Activated naive CD4-positive, alpha-beta T cell treated with anti-CD3 and anti-CD28 coated beads for 36 hours (primary cell): ENCODE measurements at regions not wholly inside any gene's neighbourhood (a gene's known extent, or its start where the extent isn't known, plus 50 kb on each side); places are given as distances from the start of the nearest gene placed in this dataset.

ENCODE experiments used
- CTCF ChIA-PET: fragments of 350-600 bp; sonication (Branson Sonifier 250); formaldehyde crosslinking; loops from one replicate; lab custom pipeline; 2021; ENCODE audit warnings: antibody characterized with exemption; lab: Charles Lee
- DNase-seq: peaks from one replicate; pipeline ENCODE4 v3.0.0-alpha.2; 2020
- H3K27ac Mint-ChIP-seq: one replicate; pipeline ENCODE4 v1.8.0; 2021; ENCODE audit warnings: mild to moderate bottlenecking, mixed read lengths
- H3K27me3 Mint-ChIP-seq: one replicate; pipeline ENCODE4 v1.8.0; 2021; ENCODE audit warnings: low read depth, mixed read lengths
- H3K36me3 Mint-ChIP-seq: one replicate; pipeline ENCODE4 v1.8.0; 2021; ENCODE audit warnings: low read depth, mixed read lengths
- H3K4me1 Mint-ChIP-seq: one replicate; pipeline ENCODE4 v1.8.0; 2021; ENCODE audit warnings: low read depth, mixed read lengths
- H3K4me3 Mint-ChIP-seq: one replicate; pipeline ENCODE4 v1.8.0; 2021; ENCODE audit warnings: mild to moderate bottlenecking, moderate library complexity, mixed read lengths
- H3K9me3 Mint-ChIP-seq: one replicate; pipeline ENCODE4 v1.8.0; 2021; ENCODE audit warnings: mixed read lengths
- intact Hi-C: fragments of 100-400 bp; cut with micrococcal nuclease; formaldehyde crosslinking; loops from one replicate; pipeline ENCODE4 v1.15.1; 2023

DNA sequence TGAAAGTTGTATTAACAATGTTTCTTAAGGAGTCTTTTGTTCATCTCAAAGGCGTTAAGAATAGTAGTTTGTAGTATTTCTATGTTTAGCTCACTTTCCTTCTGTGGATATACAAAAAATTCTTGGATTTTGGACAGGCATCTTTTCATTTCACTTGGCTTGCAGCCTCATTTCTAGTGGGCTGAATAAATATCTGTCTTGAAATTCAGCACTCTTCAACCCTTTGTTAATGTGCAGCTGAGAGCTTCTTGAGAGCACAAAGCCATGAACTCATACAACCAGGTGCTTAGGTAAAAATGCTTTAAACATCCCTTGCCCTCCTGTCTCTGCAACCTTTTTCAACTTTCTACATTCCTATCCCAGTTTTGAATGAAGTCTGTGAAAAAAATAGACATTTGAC lies 1003.2 kb downstream of the C4orf33 start:
- intact Hi-C loops, result no loop called here
- Mint-ChIP-seq H3K36me3 (no peaks in the 10 kb centered on the region), H3K4me1 (no peaks in the 10 kb centered on the region), H3K4me3 (no peak overlapping the region), H3K9me3 (peaks cover 3% of the 10 kb centered on the region), H3K27ac (no peak overlapping the region), H3K27me3 (no peaks in the 10 kb centered on the region)
- DNase-seq, result no peak
- CTCF ChIA-PET, result interaction anchor here (0.6 kb wide), 1 partner anchor 15 kb away, joined by 5 read pairs; no protein-coding TSS in a partner anchor

DNA sequence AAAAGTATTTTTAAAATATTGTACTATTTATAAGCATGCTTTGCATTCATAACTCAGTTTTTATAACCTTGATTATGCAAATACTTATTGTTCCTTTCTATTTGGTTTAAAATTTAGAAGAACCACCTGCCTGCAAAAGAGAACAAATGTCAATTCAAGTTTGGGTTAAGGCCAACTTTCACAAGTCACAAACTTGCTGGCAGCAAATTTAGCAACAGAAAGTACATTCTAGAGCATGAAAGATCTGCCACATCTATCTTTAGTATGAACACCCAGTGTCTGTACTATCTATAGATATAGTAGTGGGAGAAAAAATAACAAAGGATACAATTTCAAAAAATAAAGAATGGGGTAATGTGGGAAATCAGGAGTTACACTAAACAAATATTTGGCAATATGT lies 1014.2 kb downstream of the C4orf33 start:
- Mint-ChIP-seq H3K4me1 (no peaks in the 10 kb centered on the region), H3K9me3 (peaks cover 2% of the 10 kb centered on the region), H3K36me3 (no peaks in the 10 kb centered on the region), H3K4me3 (no peak overlapping the region), H3K27ac (no peak overlapping the region), H3K27me3 (no peaks in the 10 kb centered on the region)
- CTCF ChIA-PET, result no interaction called here
- no peak for DNase-seq
- intact Hi-C loops, result no loop called here

DNA sequence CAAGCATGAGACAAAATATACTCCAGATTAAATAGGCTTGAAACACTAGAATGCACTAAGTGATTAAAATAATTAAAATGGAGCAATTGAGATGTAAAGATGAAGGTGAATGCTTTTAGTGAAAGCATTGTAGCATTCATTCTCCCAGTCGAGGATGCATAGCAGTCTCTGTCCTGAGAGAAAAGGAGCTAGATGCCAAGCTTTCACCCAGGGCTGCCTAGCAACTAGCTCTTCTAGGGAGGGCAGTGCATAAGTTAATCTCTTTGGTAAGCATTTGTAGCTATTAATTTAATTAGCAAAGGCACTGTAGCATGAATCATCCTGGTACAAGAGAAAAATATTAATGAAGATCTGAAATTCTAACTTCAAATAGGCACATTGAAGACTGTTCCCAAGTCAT lies 1014.8 kb downstream of the C4orf33 start:
- DNase-seq, result no peak
- intact Hi-C loops, result no loop called here
- Mint-ChIP-seq H3K27me3 (no peaks in the 10 kb centered on the region), H3K9me3 (peaks cover 2% of the 10 kb centered on the region), H3K27ac (no peak overlapping the region), H3K36me3 (no peaks in the 10 kb centered on the region), H3K4me3 (no peak overlapping the region), H3K4me1 (no peaks in the 10 kb centered on the region)
- CTCF ChIA-PET, result no interaction called here

DNA sequence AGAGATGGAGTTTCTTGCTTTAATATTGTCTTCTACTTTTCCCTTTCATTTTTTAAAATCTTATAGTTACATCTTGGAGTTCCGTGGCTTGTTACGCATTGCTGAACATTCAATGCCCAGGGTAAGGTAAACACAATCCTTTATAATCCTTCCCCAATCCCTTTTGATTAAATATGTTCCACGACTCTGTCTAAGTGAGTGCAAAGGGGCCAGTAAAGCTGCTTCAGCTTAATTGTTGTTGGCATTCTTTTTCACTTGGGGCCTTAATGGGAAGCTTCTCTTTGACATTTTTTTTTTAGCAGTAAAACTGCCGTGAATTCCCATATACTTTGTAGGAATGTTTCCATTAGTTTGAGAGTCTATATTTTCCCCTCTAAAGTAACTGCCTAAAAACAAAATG lies 1028.1 kb downstream of the C4orf33 start:
- intact Hi-C loops, result no loop called here
- no peak for DNase-seq
- H3K4me1 Mint-ChIP-seq, result no peaks in the 10 kb centered on the region
- H3K9me3 Mint-ChIP-seq, result peaks cover 4% of the 10 kb centered on the region
- no peaks in the 10 kb centered on the region for H3K36me3 Mint-ChIP-seq
- H3K27ac Mint-ChIP-seq, result no peak overlapping the region
- CTCF ChIA-PET, result no interaction called here
- no peaks in the 10 kb centered on the region for H3K27me3 Mint-ChIP-seq
- H3K4me3 Mint-ChIP-seq, result no peak overlapping the region

DNA sequence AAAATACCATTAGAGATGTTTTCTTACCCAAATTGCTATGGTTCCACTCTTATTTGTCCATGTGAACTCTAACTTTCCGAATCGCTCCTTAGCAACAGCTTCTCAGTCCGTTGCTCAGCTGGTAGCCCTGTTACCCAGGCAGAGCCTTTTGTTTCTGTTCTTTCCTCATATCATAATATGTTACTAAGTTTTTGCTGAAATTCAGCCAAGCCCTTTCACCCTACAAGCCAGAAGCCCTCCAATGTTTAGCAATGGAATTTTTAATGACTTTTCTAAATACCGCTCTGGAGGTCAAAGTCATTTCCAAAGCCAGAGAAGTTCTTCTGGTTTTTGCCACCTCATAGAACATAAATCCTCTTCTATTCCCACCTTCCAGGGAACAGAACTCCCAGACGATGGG lies 1029.5 kb downstream of the C4orf33 start:
- Mint-ChIP-seq H3K27ac (no peak overlapping the region), H3K27me3 (no peaks in the 10 kb centered on the region), H3K9me3 (peaks cover 6% of the 10 kb centered on the region), H3K36me3 (no peaks in the 10 kb centered on the region), H3K4me3 (no peak overlapping the region), H3K4me1 (no peaks in the 10 kb centered on the region)
- DNase-seq, result no peak
- CTCF ChIA-PET, result no interaction called here
- intact Hi-C loops, result no loop called here

DNA sequence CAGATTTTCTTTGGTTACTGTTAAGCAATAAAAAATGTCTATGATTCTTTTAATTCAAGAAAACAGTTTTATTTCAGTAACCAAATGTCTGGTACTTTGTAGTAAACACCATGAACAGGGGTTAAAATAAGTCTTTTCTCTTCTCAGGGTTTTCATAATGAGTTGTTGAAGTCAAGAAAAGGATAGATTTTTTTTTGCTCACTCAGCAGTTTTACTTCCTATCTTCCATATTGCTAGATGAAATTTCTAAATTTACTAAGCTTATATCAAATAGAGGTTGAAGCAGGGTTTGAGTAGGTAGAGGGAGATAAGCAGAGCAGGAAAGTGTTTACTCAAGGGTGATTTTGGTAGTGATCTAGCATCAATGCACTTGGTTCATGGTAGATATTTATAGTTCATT lies 1031.3 kb downstream of the C4orf33 start:
- no peaks in the 10 kb centered on the region for H3K27me3 Mint-ChIP-seq
- H3K36me3 Mint-ChIP-seq, result no peaks in the 10 kb centered on the region
- H3K4me1 Mint-ChIP-seq, result no peaks in the 10 kb centered on the region

DNA sequence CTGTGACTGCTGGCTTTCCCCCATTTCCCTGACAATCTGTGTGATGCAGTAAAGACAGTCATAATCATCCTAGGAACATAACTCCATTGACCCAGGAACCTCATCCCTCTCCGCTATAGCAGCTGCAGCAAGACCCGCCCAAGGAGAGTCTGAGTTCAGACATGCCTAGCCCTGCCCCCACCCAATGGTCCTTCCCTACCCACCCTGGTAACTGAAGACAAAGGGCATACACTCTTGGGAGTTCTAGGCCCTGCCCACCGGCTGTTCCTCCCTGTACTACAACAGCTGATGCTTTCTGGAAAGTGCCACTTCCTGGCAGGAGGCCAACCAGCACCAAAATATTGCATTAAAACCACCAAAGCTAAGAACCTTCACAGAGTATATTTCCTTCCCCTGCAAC lies 1035.6 kb downstream of the C4orf33 start:
- DNase-seq, result no peak
- H3K4me3 Mint-ChIP-seq, result no peak overlapping the region
- H3K9me3 Mint-ChIP-seq, result peaks cover 4% of the 10 kb centered on the region
- CTCF ChIA-PET, result no interaction called here
- no peaks in the 10 kb centered on the region for H3K27me3 Mint-ChIP-seq
- no peaks in the 10 kb centered on the region for H3K4me1 Mint-ChIP-seq
- no peaks in the 10 kb centered on the region for H3K36me3 Mint-ChIP-seq
- no peak overlapping the region for H3K27ac Mint-ChIP-seq
- intact Hi-C loops, result no loop called here

More for the DNA sequence above, 1031.3 kb downstream of the C4orf33 start:
- CTCF ChIA-PET, result no interaction called here
- no peak overlapping the region for H3K4me3 Mint-ChIP-seq
- no peak for DNase-seq
- no peak overlapping the region for H3K27ac Mint-ChIP-seq
- H3K9me3 Mint-ChIP-seq, result peaks cover 3% of the 10 kb centered on the region
- intact Hi-C loops, result no loop called here

DNA sequence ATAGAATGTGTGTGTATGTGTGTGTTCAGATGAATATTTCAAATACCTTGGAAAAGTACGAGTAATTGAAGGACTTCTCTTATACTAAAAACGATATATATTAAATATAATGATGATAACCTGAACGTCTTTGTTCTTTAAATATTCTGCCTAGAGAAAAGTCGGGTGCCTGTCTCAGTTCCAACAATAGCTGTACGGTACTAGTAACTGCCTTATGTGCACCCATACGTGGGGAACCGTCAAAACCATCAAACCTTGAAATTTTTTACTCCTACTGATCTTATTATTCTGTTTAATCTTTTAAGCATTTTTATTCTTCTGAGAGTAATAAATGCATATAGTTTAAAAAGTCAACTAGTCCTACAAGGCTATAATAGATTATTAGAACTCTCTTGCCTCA lies 1045.7 kb downstream of the C4orf33 start:
- no peaks in the 10 kb centered on the region for H3K4me1 Mint-ChIP-seq
- DNase-seq, result no peak
- CTCF ChIA-PET, result interaction anchor here (0.6 kb wide), 1 partner anchor 596 kb away, joined by 4 read pairs; no protein-coding TSS in a partner anchor
- H3K27me3 Mint-ChIP-seq, result no peaks in the 10 kb centered on the region
- intact Hi-C loops, result no loop called here
- no peak overlapping the region for H3K27ac Mint-ChIP-seq
- H3K36me3 Mint-ChIP-seq, result no peaks in the 10 kb centered on the region
- H3K9me3 Mint-ChIP-seq, result peaks cover 3% of the 10 kb centered on the region
- H3K4me3 Mint-ChIP-seq, result no peak overlapping the region

DNA sequence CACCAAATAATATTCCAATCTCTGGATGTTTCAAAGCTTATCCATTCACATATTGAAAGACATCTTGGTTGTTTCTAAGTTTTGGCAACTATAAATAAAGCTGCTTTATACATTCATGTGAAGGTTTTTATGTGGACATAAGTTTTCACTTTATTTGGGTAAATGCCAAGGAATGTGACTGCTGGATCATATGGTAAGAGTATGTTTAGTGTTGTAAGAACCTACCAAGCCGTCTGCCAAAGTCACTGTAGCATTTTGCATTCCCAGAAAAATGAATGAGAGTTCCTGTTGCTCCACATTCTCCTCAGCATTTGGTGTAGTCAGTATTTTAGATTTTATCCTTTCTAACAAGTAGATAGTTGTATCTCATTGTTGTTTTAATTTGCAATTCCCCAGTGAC lies 1047.7 kb downstream of the C4orf33 start:
- H3K4me1 Mint-ChIP-seq, result no peaks in the 10 kb centered on the region
- H3K36me3 Mint-ChIP-seq, result no peaks in the 10 kb centered on the region
- DNase-seq, result no peak
- H3K27me3 Mint-ChIP-seq, result no peaks in the 10 kb centered on the region
- peaks cover 3% of the 10 kb centered on the region for H3K9me3 Mint-ChIP-seq
- H3K4me3 Mint-ChIP-seq, result no peak overlapping the region
- CTCF ChIA-PET, result no interaction called here
- H3K27ac Mint-ChIP-seq, result no peak overlapping the region
- intact Hi-C loops, result no loop called here

DNA sequence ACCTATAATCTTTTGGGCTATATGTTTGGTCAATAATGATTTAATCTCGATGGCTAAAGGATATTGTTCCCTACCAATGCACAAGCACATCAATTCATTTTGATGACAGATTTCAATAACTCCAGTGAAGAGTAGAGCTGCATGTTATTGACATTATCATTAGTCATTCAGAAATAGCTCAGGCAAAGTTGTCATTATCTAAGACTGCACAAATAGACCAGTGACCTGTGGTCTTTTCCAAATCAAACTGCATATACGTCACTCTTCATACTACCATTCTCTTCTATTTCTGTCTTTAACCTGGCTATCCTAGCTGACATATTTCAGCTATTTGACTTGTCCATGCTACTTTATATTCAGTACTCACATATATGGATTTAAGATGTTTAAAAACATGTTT lies 1050.8 kb downstream of the C4orf33 start:
- no peak for DNase-seq
- Mint-ChIP-seq H3K36me3 (no peaks in the 10 kb centered on the region), H3K4me1 (no peaks in the 10 kb centered on the region), H3K9me3 (peaks cover 3% of the 10 kb centered on the region), H3K4me3 (no peak overlapping the region), H3K27ac (no peak overlapping the region), H3K27me3 (no peaks in the 10 kb centered on the region)
- CTCF ChIA-PET, result no interaction called here
- intact Hi-C loops, result no loop called here

DNA sequence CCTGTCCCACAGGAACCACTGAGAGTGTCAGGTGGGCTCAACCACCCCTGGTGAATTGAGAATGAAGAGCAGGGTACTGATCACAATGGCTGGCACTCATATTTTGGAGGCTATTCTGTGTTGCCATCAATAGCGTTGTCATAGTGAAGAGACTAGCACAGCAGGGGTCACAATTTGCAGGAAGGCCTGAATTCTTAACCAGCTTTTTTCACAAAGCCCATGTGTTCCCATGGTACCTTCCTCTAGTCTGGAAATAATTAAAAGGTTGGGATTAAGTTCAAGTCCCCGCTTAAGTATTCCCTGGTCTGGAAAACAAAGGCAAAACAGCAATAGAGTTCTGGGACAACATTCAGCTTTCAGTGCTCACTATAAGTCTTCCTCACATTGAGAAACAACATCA lies 1051.7 kb downstream of the C4orf33 start:
- no peak overlapping the region for H3K4me3 Mint-ChIP-seq
- H3K27me3 Mint-ChIP-seq, result no peaks in the 10 kb centered on the region
- CTCF ChIA-PET, result no interaction called here
- DNase-seq, result no peak
- no peak overlapping the region for H3K27ac Mint-ChIP-seq
- intact Hi-C loops, result no loop called here
- H3K36me3 Mint-ChIP-seq, result no peaks in the 10 kb centered on the region
- no peaks in the 10 kb centered on the region for H3K4me1 Mint-ChIP-seq
- peaks cover 2% of the 10 kb centered on the region for H3K9me3 Mint-ChIP-seq

DNA sequence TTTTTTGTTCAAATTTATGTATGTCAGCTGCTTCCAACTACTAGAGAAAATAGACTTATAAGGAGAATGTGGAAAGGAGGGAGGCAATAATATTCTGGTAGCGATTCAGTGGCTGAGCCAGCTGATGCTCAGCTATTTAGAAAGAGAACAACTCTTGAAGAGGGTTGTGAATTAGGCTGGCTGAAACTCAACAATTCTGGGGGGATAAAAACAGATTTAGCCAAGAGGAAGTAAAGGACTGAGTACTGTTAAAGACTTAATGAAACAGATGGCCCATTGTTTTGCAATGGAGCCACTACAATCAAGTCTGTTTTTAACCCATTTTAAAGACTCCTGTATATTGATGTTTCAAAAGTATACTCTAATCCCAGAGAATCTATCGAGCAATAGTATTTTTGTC lies 1058.9 kb downstream of the C4orf33 start:
- intact Hi-C loops, result no loop called here
- H3K27ac Mint-ChIP-seq, result no peak overlapping the region
- H3K9me3 Mint-ChIP-seq, result peaks cover 8% of the 10 kb centered on the region
- CTCF ChIA-PET, result no interaction called here
- no peaks in the 10 kb centered on the region for H3K36me3 Mint-ChIP-seq
- H3K4me3 Mint-ChIP-seq, result no peak overlapping the region
- no peak for DNase-seq
- H3K4me1 Mint-ChIP-seq, result no peaks in the 10 kb centered on the region
- H3K27me3 Mint-ChIP-seq, result no peaks in the 10 kb centered on the region

DNA sequence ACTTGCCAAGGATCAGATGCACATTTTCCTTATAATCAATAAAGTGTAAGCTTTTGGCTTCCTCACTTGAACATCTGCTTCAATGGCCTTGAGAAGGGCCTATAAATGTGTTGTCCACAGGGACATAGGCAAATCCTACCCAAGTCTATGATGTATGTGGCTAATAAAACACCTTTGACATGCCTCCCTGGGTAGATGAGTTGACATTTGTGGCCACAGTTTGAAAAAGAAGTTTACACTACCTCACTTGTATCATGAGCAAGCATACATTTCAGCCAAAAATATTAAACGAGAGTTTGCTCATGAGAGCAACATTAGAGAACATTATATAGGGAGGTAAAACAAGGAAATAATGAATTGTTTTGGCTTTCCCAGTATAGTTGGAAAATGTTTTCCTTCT lies 1067.7 kb downstream of the C4orf33 start:
- Mint-ChIP-seq H3K4me3 (no peak overlapping the region), H3K9me3 (peaks cover 10% of the 10 kb centered on the region), H3K4me1 (no peaks in the 10 kb centered on the region), H3K27me3 (no peaks in the 10 kb centered on the region), H3K36me3 (no peaks in the 10 kb centered on the region), H3K27ac (no peak overlapping the region)
- no peak for DNase-seq
- CTCF ChIA-PET, result no interaction called here
- intact Hi-C loops, result no loop called here

DNA sequence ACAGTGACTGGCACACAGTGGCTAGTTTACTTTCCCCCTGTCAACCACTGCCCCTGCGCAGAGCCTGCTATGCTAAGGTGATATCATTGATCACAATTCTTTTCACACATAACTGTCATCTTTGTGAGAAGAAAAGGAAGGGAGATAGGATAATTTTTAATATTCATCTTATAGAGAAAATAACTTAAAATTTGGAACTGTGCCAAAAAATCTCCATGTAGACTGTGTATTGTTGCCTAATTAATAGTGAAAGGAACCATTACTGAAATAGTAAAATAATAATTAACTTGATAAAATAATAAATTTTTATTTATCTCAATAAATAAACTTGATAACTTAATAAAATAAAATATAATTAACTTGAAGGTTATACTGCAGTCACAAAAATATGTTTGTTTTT lies 1069.4 kb downstream of the C4orf33 start:
- no peaks in the 10 kb centered on the region for H3K36me3 Mint-ChIP-seq
- no peak for DNase-seq
- peaks cover 12% of the 10 kb centered on the region for H3K9me3 Mint-ChIP-seq
- no peaks in the 10 kb centered on the region for H3K27me3 Mint-ChIP-seq
- CTCF ChIA-PET, result no interaction called here
- intact Hi-C loops, result no loop called here
- H3K4me3 Mint-ChIP-seq, result no peak overlapping the region
- no peak overlapping the region for H3K27ac Mint-ChIP-seq
- no peaks in the 10 kb centered on the region for H3K4me1 Mint-ChIP-seq
